SK-MEL-5 (cell line): ENCODE measurements at regions not wholly inside any gene's neighbourhood (a gene's known extent, or its start where the extent isn't known, plus 50 kb on each side); places are given as distances from the start of the nearest gene placed in this dataset.
"Not testable (repeated sequence)": the region's sequence is repeated elsewhere in the genome, so short reads cannot be mapped to it uniquely, and the experiment has no call there.

Source experiments
- DNase-seq: peaks from one replicate; pipeline ENCODE4 v3.0.0-alpha.2; 2016; ENCODE audit warnings: low read depth, low spot score
- in situ Hi-C: cut with HindIII; loops from 2 replicates; pipeline ENCODE4 v1.10.0; 2016; ENCODE audit warnings: low sequenced_read_pairs, high pct_unique_total_duplicates, low pct_unique_long_range_greater_than_20kb

- no peak for DNase-seq
- in situ Hi-C loops = no loop called here
Measured at GRCh38 chr5:10049858-10050455, 199.7 kb downstream of the ATPSCKMT start.

GRCh38 chr5:10046676-10047075 lies 203.0 kb downstream of the ATPSCKMT start:
- in situ Hi-C loops = no loop called here

DNA sequence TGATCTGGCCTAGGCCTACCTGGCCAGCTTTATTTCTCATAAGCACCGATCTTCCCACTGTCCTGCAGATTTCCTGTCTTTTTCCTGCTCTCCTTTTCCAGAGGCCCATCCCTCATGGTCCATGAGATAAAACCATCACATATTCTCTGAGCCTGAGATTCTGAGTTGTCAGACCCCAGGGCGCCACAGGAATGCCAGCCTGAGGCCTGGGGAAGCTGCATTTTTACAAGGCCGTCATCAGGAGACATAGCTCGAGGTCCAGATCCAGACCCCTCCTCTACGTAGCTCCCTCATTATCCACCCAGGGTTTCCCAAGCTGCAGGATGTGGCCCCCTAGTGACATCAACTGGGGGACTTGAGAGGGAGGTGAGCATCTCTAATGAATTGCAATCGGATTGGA lies 204.3 kb downstream of the ATPSCKMT start:
- no peak for DNase-seq
- in situ Hi-C loops = no loop called here

More at GRCh38 chr5:10046676-10047075, 203.0 kb downstream of the ATPSCKMT start:
- DNase-seq = no peak

DNA sequence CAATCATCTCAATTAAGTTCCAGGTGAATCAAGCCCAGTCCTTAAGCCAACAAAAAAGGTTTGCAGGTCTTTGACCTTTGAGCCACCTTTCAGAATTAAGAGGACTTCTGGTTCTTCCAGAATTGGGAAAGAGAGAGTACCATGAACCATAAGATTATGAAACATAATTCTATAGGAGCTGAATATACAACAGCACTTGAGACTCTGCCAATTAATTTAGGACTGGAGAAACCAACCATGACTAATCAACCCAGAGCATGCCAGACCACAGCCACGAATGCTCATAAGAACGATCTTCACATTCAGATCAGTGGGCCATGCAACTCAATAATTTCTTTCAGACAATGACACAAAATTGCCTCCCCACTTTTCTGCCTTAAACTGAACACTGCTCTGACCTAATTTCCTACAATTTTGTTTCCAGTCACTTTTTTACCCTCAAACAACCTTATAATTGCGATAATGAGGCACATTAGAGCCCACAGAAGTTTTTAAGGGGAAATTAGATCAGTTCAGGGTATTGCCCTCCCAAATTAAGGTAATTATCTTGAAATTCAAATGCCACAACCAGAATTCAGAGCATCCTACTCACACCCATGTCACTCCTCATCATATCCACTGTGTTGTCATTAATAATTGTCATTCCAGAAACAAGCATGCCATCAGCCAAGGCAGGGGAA lies 213.4 kb downstream of the ATPSCKMT start:
- no peak for DNase-seq
- in situ Hi-C loops = no loop called here

- in situ Hi-C loops = no loop called here
Measured at GRCh38 chr5:10034001-10034400, 215.7 kb downstream of the ATPSCKMT start.

DNA sequence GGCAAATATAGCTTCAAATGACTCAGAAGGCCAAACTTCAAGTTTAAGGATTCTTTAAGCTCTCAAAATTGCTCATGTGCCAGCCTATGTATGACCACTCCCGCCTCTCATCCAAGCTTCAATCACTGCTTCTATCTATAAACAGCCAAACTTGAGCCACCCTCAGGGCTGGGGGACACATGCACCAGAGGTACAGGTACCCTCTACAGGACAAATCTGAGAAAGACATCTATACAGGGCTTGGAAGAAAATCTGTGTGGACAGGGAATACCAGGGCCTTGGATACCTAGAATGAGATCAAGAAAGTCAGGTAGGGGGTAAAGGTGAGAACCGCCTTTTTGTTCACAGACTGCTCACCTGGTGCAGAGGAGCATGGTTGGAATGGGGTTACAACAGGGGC lies 217.9 kb downstream of the ATPSCKMT start:
- in situ Hi-C loops = no loop called here
- DNase-seq = no peak

More at GRCh38 chr5:10034001-10034400, 215.7 kb downstream of the ATPSCKMT start:
- peak; percentile 23 for DNase-seq

GRCh38 chr5:10030219-10030831 lies 219.4 kb downstream of the ATPSCKMT start:
- DNase-seq = peak; percentile 56
- in situ Hi-C loops = no loop called here

DNA sequence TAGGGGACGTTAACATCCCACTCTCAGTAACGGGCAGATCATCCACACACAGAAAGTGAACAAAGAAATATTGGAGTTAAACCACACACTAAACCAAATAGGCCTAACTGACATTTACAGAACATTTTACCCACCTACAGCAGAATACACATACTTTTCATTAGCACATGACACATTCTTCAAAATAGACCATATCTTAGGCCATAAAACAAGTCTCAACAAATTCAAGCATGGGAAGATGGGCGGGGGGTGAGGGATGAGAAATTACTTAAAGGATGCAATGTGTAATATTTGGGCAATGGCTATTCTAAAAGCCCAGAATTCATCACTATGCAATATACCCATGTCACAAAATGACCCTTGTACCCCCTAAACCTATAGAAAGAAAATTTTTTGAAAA lies 226.2 kb downstream of the ATPSCKMT start:
- DNase-seq = no peak
- in situ Hi-C loops = no loop called here

DNA sequence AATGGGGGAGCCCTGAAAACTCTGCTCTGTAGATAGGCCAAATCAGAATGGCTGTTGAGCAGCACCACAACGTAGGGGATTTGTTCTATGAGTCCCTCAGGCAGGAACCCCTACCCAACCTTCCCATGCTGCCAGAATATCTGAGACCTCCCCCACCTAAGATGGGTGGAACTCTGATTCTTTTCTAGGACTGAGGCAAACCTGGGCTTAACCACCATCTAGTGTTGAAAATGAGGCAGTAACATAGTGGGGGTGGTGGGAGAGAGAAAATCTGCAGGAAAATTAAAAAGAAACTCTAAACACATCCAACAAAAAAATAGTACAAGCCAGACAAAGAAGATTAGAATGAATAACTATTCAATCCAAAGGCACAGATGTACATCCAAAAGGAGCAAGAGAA lies 228.4 kb downstream of the ATPSCKMT start:
- in situ Hi-C loops = no loop called here
- DNase-seq = no peak

GRCh38 chr5:10019236-10019635 lies 230.5 kb downstream of the ATPSCKMT start:
- no peak for DNase-seq
- in situ Hi-C loops = no loop called here

GRCh38 chr5:10018201-10019069 lies 231.3 kb downstream of the ATPSCKMT start:
- no peak for DNase-seq
- in situ Hi-C loops = no loop called here

GRCh38 chr5:10017786-10018185 lies 231.9 kb downstream of the ATPSCKMT start:
- no peak for DNase-seq
- in situ Hi-C loops = no loop called here

DNA sequence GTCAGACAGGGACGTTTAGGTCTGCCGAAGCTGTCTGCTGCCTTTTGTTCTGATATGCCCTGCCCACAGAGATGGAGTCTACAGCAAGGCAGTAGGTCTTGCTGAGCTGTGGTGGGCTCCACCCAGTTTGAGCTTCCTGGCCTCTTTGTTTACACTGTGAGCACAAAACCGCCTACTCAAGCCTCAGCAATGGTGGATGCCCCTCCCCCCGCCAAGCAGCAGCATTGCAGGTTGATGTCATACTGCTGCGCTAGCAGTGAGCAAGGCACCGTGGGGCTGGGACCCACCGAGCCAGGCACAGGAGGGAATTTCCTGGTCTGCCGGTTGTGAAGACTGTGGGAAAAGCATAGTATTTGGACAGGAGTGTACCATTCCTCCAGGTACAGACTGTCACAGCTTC lies 233.1 kb downstream of the ATPSCKMT start:
- DNase-seq, in situ Hi-C loops: not testable (repeated sequence)

DNA sequence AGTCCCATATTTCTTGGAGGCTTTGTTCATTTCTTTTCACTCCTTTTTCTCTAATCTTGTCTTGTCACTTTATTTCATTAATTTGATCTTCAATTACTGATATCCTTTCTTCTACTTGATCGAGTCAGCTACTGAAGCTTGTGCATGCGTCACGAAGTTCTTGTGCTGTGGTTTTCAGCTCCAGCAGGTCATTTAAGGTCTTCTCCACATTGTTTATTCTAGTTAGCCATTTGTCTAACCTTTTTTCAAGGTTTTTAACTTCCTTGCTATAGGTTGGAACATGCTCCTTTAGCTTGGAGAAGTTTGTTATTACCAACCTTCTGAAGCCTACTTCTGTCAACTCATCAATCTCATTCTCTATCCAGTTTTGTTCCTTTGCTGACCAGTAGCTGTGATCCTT lies 234.0 kb downstream of the ATPSCKMT start:
- in situ Hi-C loops, DNase-seq: not testable (repeated sequence)

DNA sequence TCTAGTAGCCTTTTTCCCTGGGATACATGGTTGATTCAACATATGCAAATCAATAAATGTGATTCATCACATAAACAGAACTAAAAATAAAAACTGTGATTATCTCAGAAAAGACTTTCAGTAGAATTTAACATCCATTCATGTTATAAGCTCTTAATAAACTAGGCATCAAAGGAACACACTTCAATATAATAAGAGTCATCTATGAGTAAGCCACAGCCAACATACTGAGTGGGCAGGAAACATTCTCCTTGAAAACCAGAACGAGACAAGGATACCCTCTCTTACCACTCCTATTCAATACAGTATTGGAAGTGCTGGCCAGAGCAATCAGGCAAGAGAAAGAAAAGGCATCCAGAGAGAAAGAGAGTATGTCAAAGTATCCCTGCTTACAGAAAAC lies 239.9 kb downstream of the ATPSCKMT start:
- no peak for DNase-seq
- in situ Hi-C loops = no loop called here

DNA sequence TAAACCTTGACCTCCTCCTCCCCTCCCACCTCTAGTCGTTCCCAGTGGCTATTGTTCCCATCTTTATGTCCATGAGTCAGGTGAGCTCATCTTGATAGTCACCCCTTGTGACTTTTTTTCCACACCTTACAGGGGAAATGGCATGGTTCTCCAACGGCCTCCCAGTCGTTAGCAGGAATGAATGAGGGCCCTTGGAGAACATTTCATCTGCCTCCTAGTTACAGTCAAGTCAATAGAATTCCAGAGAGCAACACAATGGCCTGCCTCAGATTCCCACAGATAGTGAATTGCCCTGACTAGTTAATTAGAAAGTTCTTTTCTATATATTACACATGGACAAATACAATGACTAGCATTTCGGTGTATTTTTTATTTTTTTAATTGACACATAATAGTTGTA lies 262.6 kb downstream of the ATPSCKMT start:
- in situ Hi-C loops = no loop called here

GRCh38 chr5:9977070-9977469 lies 272.6 kb downstream of the ATPSCKMT start:
- in situ Hi-C loops = no loop called here
- DNase-seq = no peak

More for the DNA sequence above, 262.6 kb downstream of the ATPSCKMT start:
- DNase-seq = no peak

GRCh38 chr5:9976621-9977020 lies 273.1 kb downstream of the ATPSCKMT start:
- in situ Hi-C loops = no loop called here

More at GRCh38 chr5:9976621-9977020, 273.1 kb downstream of the ATPSCKMT start:
- no peak for DNase-seq
